HEK293 (cell line): ENCODE measurements at regions not wholly inside any gene's neighbourhood (a gene's known extent, or its start where the extent isn't known, plus 50 kb on each side); places are given as distances from the start of the nearest gene placed in this dataset.

Source experiments
- CTCF ChIA-PET: fragments of 350-600 bp; formaldehyde crosslinking; extraction: SDS; loops from one replicate; lab custom pipeline; 2021; ENCODE audit warnings: antibody characterized with exemption; lab: Yijun Ruan, JAX
- POLR2A ChIA-PET: fragments of 300-600 bp; formaldehyde crosslinking; extraction: SDS; loops from one replicate; lab custom pipeline; 2020; ENCODE audit warnings: antibody characterized with exemption, inconsistent platforms; lab: Yijun Ruan, JAX
- H3K27ac ChIP-seq: fragments of 200-500 bp; sonication (Bioruptor generic); 2 replicates; pipeline ENCODE4 v1.5.1; 2014; ENCODE audit warnings: low read depth, low read length, control low read depth, inconsistent platforms; ENCODE audit errors: extremely low read depth
- H3K36me3 ChIP-seq, 2 experiments: fragments of 200-500 bp in 1 of 2; sonication (Bioruptor generic) in 1 of 2; 1 replicate in 1 of 2; 2 replicates in 1 of 2; pipeline ENCODE4 v1.5.1; 2014 to 2017; ENCODE audit warnings: inconsistent platforms in 2 of 2, low read length in 2 of 2; ENCODE audit not compliant: control insufficient read depth in 2 of 2, insufficient read depth in 1 of 2
- H3K4me1 ChIP-seq: fragments of 200-500 bp; sonication (Bioruptor generic); 2 replicates; pipeline ENCODE4 v1.5.1; 2014; ENCODE audit warnings: mild to moderate bottlenecking, low read length, inconsistent platforms; ENCODE audit not compliant: control insufficient read depth, insufficient read depth
- H3K4me3 ChIP-seq: 2 replicates; pipeline ENCODE4 v1.5.1; 2011; ENCODE audit warnings: low read depth, mild to moderate bottlenecking, control low read depth, low read length, moderate library complexity
- H3K9me3 ChIP-seq: fragments of 200-500 bp; sonication (Bioruptor generic); 2 replicates; pipeline ENCODE4 v1.5.1; 2014; ENCODE audit warnings: low read depth, low read length, inconsistent platforms; ENCODE audit not compliant: control insufficient read depth, insufficient read depth
- FEZF1 ChIP-seq: fragments of 450-650 bp; formaldehyde crosslinking; IDR thresholded peaks from 2 replicates; pipeline ENCODE4 v1.5.1; 2016; ENCODE audit warnings: missing biosample characterization, missing genetic modification characterization
- KLF16 ChIP-seq: fragments of 450-650 bp; formaldehyde crosslinking; IDR thresholded peaks from 2 replicates; pipeline ENCODE4 v1.5.1; 2017; ENCODE audit warnings: missing biosample characterization, missing genetic modification characterization
- KLF8 ChIP-seq: fragments of 450-650 bp; formaldehyde crosslinking; IDR thresholded peaks from 2 replicates; pipeline ENCODE4 v1.5.1; 2016; ENCODE audit warnings: missing biosample characterization, missing genetic modification characterization
- MYNN ChIP-seq: fragments of 450-650 bp; formaldehyde crosslinking; IDR thresholded peaks from 2 replicates; pipeline ENCODE4 v1.5.1; 2016; ENCODE audit warnings: missing biosample characterization, missing genetic modification characterization, borderline replicate concordance
- PRDM1 ChIP-seq: fragments of 450-650 bp; formaldehyde crosslinking; IDR thresholded peaks from 2 replicates; pipeline ENCODE4; 2016; ENCODE audit warnings: missing biosample characterization, missing genetic modification characterization
- SP7 ChIP-seq: fragments of 450-650 bp; formaldehyde crosslinking; IDR thresholded peaks from 2 replicates; pipeline ENCODE4 v1.5.1; 2016; ENCODE audit warnings: missing biosample characterization, missing genetic modification characterization
- YY1 ChIP-seq: fragments of 450-650 bp; formaldehyde crosslinking; IDR thresholded peaks from 2 replicates; pipeline ENCODE4 v1.5.1; 2018; ENCODE audit warnings: missing biosample characterization, missing genetic modification characterization
- ZNF112 ChIP-seq: fragments of 450-650 bp; formaldehyde crosslinking; IDR thresholded peaks from 2 replicates; pipeline ENCODE4 v1.5.0; 2017; ENCODE audit warnings: missing biosample characterization, missing genetic modification characterization
- ZNF114 ChIP-seq: fragments of 450-650 bp; formaldehyde crosslinking; IDR thresholded peaks from 2 replicates; pipeline ENCODE4 v1.5.0; 2017; ENCODE audit warnings: missing biosample characterization, missing genetic modification characterization
- ZNF16 ChIP-seq: fragments of 450-650 bp; formaldehyde crosslinking; IDR thresholded peaks from 2 replicates; pipeline ENCODE4 v1.5.1; 2016; ENCODE audit warnings: low read depth, missing biosample characterization, missing genetic modification characterization
- ZNF211 ChIP-seq: fragments of 450-650 bp; formaldehyde crosslinking; IDR thresholded peaks from 2 replicates; pipeline ENCODE4 v1.5.1; 2016; ENCODE audit warnings: low read depth, missing biosample characterization, missing genetic modification characterization
- ZNF266 ChIP-seq: fragments of 450-650 bp; formaldehyde crosslinking; IDR thresholded peaks from 2 replicates; pipeline ENCODE4 v1.5.1; 2016; ENCODE audit warnings: missing biosample characterization, missing genetic modification characterization, low read depth
- ZNF311 ChIP-seq: fragments of 450-650 bp; formaldehyde crosslinking; IDR thresholded peaks from 2 replicates; pipeline ENCODE4 v1.5.1; 2017; ENCODE audit warnings: missing biosample characterization, missing genetic modification characterization, borderline replicate concordance
- ZNF426 ChIP-seq: fragments of 450-650 bp; formaldehyde crosslinking; IDR thresholded peaks from 2 replicates; pipeline ENCODE4 v1.5.1; 2017; ENCODE audit warnings: missing biosample characterization, missing genetic modification characterization, mild to moderate bottlenecking, inconsistent platforms, moderate library complexity
- ZNF555 ChIP-seq: fragments of 450-650 bp; formaldehyde crosslinking; conservative IDR thresholded peaks from 2 replicates; pipeline ENCODE4 v1.5.1; 2017; ENCODE audit warnings: missing biosample characterization, mild to moderate bottlenecking, missing genetic modification characterization, inconsistent platforms
- ZNF626 ChIP-seq: fragments of 450-650 bp; sonication (Bioruptor Pico); formaldehyde crosslinking; IDR thresholded peaks from 2 replicates; pipeline ENCODE4 v1.5.1; 2018; ENCODE audit warnings: missing biosample characterization, missing genetic modification characterization, inconsistent platforms
- ZNF768 ChIP-seq: fragments of 450-650 bp; formaldehyde crosslinking; IDR thresholded peaks from 2 replicates; pipeline ENCODE4 v1.5.1; 2018; ENCODE audit warnings: missing biosample characterization, mild to moderate bottlenecking, missing genetic modification characterization
- ZNF776 ChIP-seq: fragments of 450-650 bp; formaldehyde crosslinking; IDR thresholded peaks from 2 replicates; pipeline ENCODE4 v1.5.0; 2017; ENCODE audit warnings: missing biosample characterization, missing genetic modification characterization, borderline replicate concordance
- ZNF791 ChIP-seq: fragments of 450-650 bp; formaldehyde crosslinking; IDR thresholded peaks from 2 replicates; pipeline ENCODE4 v1.5.1; 2016; ENCODE audit warnings: missing biosample characterization, missing genetic modification characterization
- TF ChIP-seq, protein P1 (sequence below): fragments of 450-650 bp; formaldehyde crosslinking; IDR thresholded peaks from 2 replicates; pipeline ENCODE4 v1.5.1; 2016; ENCODE audit warnings: missing biosample characterization, missing genetic modification characterization, borderline replicate concordance
- TF ChIP-seq, protein P2 (sequence below): fragments of 450-650 bp; formaldehyde crosslinking; IDR thresholded peaks from 2 replicates; pipeline ENCODE4 v1.5.1; 2016; ENCODE audit warnings: missing biosample characterization, missing genetic modification characterization
- TF ChIP-seq, protein P3 (sequence below): fragments of 450-650 bp; formaldehyde crosslinking; IDR thresholded peaks from 2 replicates; pipeline ENCODE4 v1.5.1; 2016; ENCODE audit warnings: missing biosample characterization, missing genetic modification characterization
- TF ChIP-seq, protein P4 (sequence below): fragments of 450-650 bp; formaldehyde crosslinking; IDR thresholded peaks from 2 replicates; pipeline ENCODE4 v1.5.1; 2016; ENCODE audit warnings: missing biosample characterization, missing genetic modification characterization

DNA sequence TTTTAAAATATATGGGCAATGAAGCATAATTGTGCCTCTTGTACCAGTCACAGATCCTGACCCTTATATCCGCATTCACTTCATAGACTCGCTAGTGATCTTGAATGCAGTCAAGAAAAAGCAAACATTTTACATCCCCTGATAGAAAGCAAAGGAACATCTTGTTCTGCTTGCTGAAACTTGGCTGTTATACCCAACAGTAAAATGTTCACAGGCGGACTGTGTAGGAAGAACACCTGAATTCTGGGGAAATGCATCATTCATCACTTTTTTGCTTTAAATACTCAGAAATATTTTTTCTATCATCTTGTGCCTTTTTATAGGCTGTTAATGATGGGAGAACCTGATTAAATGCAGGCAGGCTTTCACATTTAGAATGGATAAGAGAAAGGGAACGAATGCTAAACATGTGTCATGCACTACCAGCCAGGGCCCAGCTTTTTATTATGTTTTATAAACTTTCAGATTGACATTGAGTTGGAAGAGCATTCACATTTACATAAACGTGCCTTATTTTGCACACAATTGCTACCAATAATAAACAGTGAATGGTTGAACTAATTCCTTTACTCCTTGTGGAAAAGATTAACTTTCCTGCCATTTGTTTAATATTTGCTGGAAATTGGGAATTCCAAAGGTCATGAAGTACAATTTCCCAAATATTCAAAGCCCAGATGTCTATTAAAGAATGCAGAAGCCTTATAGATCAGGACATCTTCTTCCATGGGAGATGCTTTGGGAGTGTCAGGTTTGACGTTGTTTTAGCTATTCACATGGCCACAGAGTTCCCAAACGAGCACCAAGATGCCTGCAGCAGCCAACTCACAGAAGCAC is 756.2 kb downstream of the TLE1 start:
- Histone ChIP-seq H3K36me3 (no peaks in the 10 kb centered on the region), H3K9me3 (no peaks in the 10 kb centered on the region), H3K4me3 (no peak overlapping the region), H3K27ac (no peak overlapping the region), H3K4me1 (no peaks in the 10 kb centered on the region)
- TF ChIP-seq MYNN (tag by site-specific recombination) = no peak
- TF ChIP-seq, protein P1, sequence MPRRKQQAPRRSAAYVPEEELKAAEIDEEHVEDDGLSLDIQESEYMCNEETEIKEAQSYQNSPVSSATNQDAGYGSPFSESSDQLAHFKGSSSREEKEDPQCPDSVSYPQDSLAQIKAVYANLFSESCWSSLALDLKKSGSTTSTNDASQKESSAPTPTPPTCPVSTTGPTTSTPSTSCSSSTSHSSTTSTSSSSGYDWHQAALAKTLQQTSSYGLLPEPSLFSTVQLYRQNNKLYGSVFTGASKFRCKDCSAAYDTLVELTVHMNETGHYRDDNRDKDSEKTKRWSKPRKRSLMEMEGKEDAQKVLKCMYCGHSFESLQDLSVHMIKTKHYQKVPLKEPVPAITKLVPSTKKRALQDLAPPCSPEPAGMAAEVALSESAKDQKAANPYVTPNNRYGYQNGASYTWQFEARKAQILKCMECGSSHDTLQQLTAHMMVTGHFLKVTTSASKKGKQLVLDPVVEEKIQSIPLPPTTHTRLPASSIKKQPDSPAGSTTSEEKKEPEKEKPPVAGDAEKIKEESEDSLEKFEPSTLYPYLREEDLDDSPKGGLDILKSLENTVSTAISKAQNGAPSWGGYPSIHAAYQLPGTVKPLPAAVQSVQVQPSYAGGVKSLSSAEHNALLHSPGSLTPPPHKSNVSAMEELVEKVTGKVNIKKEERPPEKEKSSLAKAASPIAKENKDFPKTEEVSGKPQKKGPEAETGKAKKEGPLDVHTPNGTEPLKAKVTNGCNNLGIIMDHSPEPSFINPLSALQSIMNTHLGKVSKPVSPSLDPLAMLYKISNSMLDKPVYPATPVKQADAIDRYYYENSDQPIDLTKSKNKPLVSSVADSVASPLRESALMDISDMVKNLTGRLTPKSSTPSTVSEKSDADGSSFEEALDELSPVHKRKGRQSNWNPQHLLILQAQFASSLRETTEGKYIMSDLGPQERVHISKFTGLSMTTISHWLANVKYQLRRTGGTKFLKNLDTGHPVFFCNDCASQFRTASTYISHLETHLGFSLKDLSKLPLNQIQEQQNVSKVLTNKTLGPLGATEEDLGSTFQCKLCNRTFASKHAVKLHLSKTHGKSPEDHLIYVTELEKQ = no peak
- TF ChIP-seq ZNF16 (tag by site-specific recombination) = no peak
- TF ChIP-seq FEZF1 (tag by site-specific recombination) = no peak
- TF ChIP-seq ZNF112 (tag by site-specific recombination) = no peak
- TF ChIP-seq ZNF311 (tag by site-specific recombination) = no peak
- TF ChIP-seq ZNF791 (tag by site-specific recombination) = no peak
- TF ChIP-seq KLF8 (tag by site-specific recombination) = no peak
- TF ChIP-seq, protein P2, sequence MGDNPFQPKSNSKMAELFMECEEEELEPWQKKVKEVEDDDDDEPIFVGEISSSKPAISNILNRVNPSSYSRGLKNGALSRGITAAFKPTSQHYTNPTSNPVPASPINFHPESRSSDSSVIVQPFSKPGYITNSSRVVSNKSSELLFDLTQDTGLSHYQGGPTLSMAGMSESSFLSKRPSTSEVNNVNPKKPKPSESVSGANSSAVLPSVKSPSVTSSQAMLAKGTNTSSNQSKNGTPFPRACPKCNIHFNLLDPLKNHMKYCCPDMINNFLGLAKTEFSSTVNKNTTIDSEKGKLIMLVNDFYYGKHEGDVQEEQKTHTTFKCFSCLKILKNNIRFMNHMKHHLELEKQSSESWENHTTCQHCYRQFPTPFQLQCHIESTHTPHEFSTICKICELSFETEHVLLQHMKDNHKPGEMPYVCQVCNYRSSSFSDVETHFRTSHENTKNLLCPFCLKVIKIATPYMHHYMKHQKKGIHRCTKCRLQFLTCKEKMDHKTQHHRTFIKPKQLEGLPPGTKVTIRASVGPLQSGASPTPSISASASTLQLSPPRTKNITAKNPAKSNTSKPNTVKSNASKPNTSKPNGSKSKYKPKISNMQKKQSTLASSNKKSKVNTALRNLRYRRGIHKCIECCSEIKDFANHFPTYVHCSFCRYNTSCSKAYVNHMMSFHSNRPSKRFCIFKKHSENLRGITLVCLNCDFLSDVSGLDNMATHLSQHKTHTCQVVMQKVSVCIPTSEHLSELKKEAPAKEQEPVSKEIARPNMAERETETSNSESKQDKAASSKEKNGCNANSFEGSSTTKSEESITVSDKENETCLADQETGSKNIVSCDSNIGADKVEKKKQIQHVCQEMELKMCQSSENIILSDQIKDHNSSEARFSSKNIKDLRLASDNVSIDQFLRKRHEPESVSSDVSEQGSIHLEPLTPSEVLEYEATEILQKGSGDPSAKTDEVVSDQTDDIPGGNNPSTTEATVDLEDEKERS (tag by site-specific recombination) = no peak
- TF ChIP-seq KLF16 (tag by site-specific recombination) = no peak
- TF ChIP-seq ZNF768 (tag by site-specific recombination) = no peak
- TF ChIP-seq, protein P3, sequence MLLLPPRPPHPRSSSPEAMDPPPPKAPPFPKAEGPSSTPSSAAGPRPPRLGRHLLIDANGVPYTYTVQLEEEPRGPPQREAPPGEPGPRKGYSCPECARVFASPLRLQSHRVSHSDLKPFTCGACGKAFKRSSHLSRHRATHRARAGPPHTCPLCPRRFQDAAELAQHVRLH = no peak
- no peak for TF ChIP-seq PRDM1 (tag by site-specific recombination)
- POLR2A ChIA-PET = no interaction called here
- CTCF ChIA-PET = interaction anchor here (0.7 to 0.8 kb wide), 2 partner anchors 9 to 22 kb away, joined by 3 read pairs; no protein-coding TSS in a partner anchor

DNA sequence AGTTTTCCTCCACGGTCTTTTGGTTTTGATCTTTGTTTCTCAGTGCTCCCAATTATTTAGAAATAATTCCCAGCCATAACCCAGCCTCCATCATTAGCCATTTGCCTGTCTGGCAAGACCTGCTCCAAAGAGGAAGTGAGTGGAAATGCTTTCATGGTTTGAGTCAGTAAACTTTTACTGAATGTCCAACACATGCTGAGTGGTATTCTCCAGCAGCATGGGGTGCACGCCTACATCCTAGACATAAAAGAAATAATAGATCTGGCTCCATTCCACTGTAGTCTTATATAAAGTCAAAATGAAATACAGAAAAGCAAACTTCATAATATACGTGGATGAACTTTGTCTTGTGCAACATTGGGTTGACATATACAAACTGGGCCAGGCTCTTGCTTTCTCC is 757.2 kb downstream of the TLE1 start:
- Histone ChIP-seq H3K27ac (no peak overlapping the region), H3K9me3 (no peaks in the 10 kb centered on the region), H3K4me1 (no peaks in the 10 kb centered on the region), H3K36me3 (no peaks in the 10 kb centered on the region), H3K4me3 (no peak overlapping the region)
- POLR2A ChIA-PET = no interaction called here
- CTCF ChIA-PET = no interaction called here
- TF ChIP-seq ZNF426 (tag by site-specific recombination) = no peak
- no peak for TF ChIP-seq YY1 (tag by site-specific recombination)
- TF ChIP-seq ZNF114 (tag by site-specific recombination) = no peak
- TF ChIP-seq, protein P1 = no peak
- TF ChIP-seq, protein P4, sequence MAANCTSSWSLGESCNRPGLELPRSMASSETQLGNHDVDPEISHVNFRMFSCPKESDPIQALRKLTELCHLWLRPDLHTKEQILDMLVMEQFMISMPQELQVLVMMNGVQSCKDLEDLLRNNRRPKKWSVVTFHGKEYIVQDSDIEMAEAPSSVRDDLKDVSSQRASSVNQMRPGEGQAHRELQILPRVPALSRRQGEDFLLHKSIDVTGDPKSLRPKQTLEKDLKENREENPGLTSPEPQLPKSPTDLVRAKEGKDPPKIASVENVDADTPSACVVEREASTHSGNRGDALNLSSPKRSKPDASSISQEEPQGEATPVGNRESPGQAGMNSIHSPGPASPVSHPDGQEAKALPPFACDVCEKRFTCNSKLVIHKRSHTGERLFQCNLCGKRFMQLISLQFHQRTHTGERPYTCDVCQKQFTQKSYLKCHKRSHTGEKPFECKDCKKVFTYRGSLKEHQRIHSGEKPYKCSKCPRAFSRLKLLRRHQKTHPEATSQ (tag by site-specific recombination) = no peak
- no peak for TF ChIP-seq ZNF776
- TF ChIP-seq ZNF211 (tag by site-specific recombination) = no peak
- TF ChIP-seq ZNF626 (tag by site-specific recombination) = no peak
- TF ChIP-seq ZNF266 (tag by site-specific recombination) = no peak
- no peak for TF ChIP-seq ZNF555
- no peak for TF ChIP-seq SP7 (tag by site-specific recombination)
